Chondrocyte (in vitro differentiated cells): ENCODE measurements at regions not wholly inside any gene's neighbourhood (a gene's known extent, or its start where the extent isn't known, plus 50 kb on each side); places are given as distances from the start of the nearest gene placed in this dataset.

ENCODE experiments used
- DNase-seq: peaks from one replicate; pipeline ENCODE4 v3.0.0; 2021; ENCODE audit warnings: mixed read lengths, low spot score
- H3K27ac Mint-ChIP-seq: one replicate; pipeline ENCODE4 v1.8.0; 2021; ENCODE audit warnings: mild to moderate bottlenecking, moderate library complexity, mixed read lengths; ENCODE audit not compliant: unreplicated experiment
- H3K27me3 Mint-ChIP-seq: 2 replicates; pipeline ENCODE4 v1.8.0; 2021; ENCODE audit warnings: low read depth, mixed read lengths
- H3K36me3 Mint-ChIP-seq: 2 replicates; pipeline ENCODE4 v1.8.0; 2021; ENCODE audit warnings: low read depth, mixed read lengths
- H3K4me1 Mint-ChIP-seq: 2 replicates; pipeline ENCODE4 v1.8.0; 2021; ENCODE audit warnings: low read depth, mild to moderate bottlenecking, mixed read lengths
- H3K4me3 Mint-ChIP-seq: one replicate; pipeline ENCODE4 v1.8.0; 2021; ENCODE audit warnings: mild to moderate bottlenecking, moderate library complexity, mixed read lengths; ENCODE audit not compliant: unreplicated experiment
- H3K9me3 Mint-ChIP-seq: 2 replicates; pipeline ENCODE4 v1.8.0; 2021; ENCODE audit warnings: low read depth, mixed read lengths
- CTCF ChIP-seq: fragments of 200-600 bp; sonication (generic); IDR thresholded peaks from 2 replicates; pipeline ENCODE4 v1.5.0; 2021; ENCODE audit warnings: antibody characterized with exemption, mild to moderate bottlenecking, moderate library complexity

- no peak for TF ChIP-seq CTCF
- DNase-seq, result no peak
- no peak overlapping the region for H3K4me3 Mint-ChIP-seq
- H3K36me3 Mint-ChIP-seq, result no peaks in the 10 kb centered on the region
- no peaks in the 10 kb centered on the region for H3K27me3 Mint-ChIP-seq
- no peaks in the 10 kb centered on the region for H3K4me1 Mint-ChIP-seq
- no peak overlapping the region for H3K27ac Mint-ChIP-seq
- H3K9me3 Mint-ChIP-seq, result no peaks in the 10 kb centered on the region
These were observed 1093.3 kb downstream of the SLC16A7 start for GRCh38 chr12:60689137-60689536.

- no peak for TF ChIP-seq CTCF
These were observed 1097.3 kb downstream of the SLC16A7 start for GRCh38 chr12:60693019-60693626.

GRCh38 chr12:60704171-60704914 lies 1108.5 kb downstream of the SLC16A7 start:
- H3K9me3 Mint-ChIP-seq, result peaks cover 16% of the 10 kb centered on the region
- no peaks in the 10 kb centered on the region for H3K27me3 Mint-ChIP-seq
- H3K4me1 Mint-ChIP-seq, result no peaks in the 10 kb centered on the region
- H3K4me3 Mint-ChIP-seq, result no peak overlapping the region
- no peak overlapping the region for H3K27ac Mint-ChIP-seq
- DNase-seq, result no peak
- no peak for TF ChIP-seq CTCF
- no peaks in the 10 kb centered on the region for H3K36me3 Mint-ChIP-seq

More at GRCh38 chr12:60693019-60693626, 1097.3 kb downstream of the SLC16A7 start:
- no peaks in the 10 kb centered on the region for H3K27me3 Mint-ChIP-seq
- no peak for DNase-seq
- no peaks in the 10 kb centered on the region for H3K9me3 Mint-ChIP-seq
- no peak overlapping the region for H3K4me3 Mint-ChIP-seq
- no peak overlapping the region for H3K27ac Mint-ChIP-seq
- no peaks in the 10 kb centered on the region for H3K36me3 Mint-ChIP-seq
- H3K4me1 Mint-ChIP-seq, result no peaks in the 10 kb centered on the region

- Mint-ChIP-seq H3K9me3 (peaks cover 16% of the 10 kb centered on the region), H3K27ac (no peak overlapping the region), H3K36me3 (no peaks in the 10 kb centered on the region), H3K4me1 (no peaks in the 10 kb centered on the region), H3K4me3 (no peak overlapping the region), H3K27me3 (peaks cover 2% of the 10 kb centered on the region)
- no peak for TF ChIP-seq CTCF
- DNase-seq, result no peak
These were observed 1114.4 kb downstream of the SLC16A7 start for GRCh38 chr12:60710246-60710645.

GRCh38 chr12:60714141-60714900 lies 1118.5 kb downstream of the SLC16A7 start:
- Mint-ChIP-seq H3K36me3 (no peaks in the 10 kb centered on the region), H3K4me3 (no peak overlapping the region), H3K27me3 (peaks cover 2% of the 10 kb centered on the region), H3K9me3 (no peaks in the 10 kb centered on the region), H3K27ac (no peak overlapping the region), H3K4me1 (no peaks in the 10 kb centered on the region)
- DNase-seq, result no peak
- no peak for TF ChIP-seq CTCF
